GM06990 (cell line): ENCODE measurements at regions not wholly inside any gene's neighbourhood (a gene's known extent, or its start where the extent isn't known, plus 50 kb on each side); places are given as distances from the start of the nearest gene placed in this dataset.
"Not testable (repeated sequence)": the region's sequence is repeated elsewhere in the genome, so short reads cannot be mapped to it uniquely, and the experiment has no call there.

Experiments
- DNase-seq: peaks from one replicate; pipeline ENCODE4 v3.0.0-alpha.2; 2011; ENCODE audit not compliant: insufficient read length; ENCODE audit errors: extremely low read depth
- H3K27me3 ChIP-seq: replicated peaks from 2 replicates; pipeline ENCODE4 v1.6.0; 2011; ENCODE audit warnings: low read length; ENCODE audit not compliant: control insufficient read depth, insufficient read depth
- H3K36me3 ChIP-seq: 2 replicates; pipeline ENCODE4 v1.5.1; 2011; ENCODE audit warnings: low read length; ENCODE audit not compliant: control insufficient read depth, insufficient read depth
- H3K4me3 ChIP-seq: replicated peaks from 2 replicates; pipeline ENCODE4 v1.5.1; 2011; ENCODE audit warnings: low read depth, mild to moderate bottlenecking, control low read depth, low read length
- TF ChIP-seq, protein P1 (sequence below): IDR thresholded peaks from 2 replicates; pipeline ENCODE4 v1.5.1; 2011; ENCODE audit warnings: low read length, control low read depth, mild to moderate bottlenecking, inconsistent platforms; ENCODE audit not compliant: insufficient read depth, poor library complexity, severe bottlenecking

DNA sequence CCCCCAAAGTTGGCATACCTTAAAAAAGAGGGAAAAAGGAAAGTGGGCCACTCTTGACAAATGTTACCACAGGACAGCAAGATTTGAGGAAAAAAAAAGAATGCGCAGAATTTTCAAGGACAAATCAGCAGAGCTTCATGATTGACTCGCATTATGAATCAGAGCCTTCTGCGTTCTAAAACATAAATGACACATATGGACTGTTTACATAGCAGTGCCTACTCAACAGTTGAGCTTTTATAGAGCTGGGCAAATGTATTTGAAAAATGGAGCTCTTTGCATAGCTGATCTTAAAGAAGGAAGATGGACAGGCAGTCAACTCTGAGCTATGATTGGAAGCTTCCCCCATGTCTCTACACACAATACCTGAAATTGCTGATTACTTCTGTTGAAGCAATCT is 213.2 kb upstream of the NT5E start:
- H3K4me3 ChIP-seq = no peak overlapping the region
- no peaks in the 10 kb centered on the region for H3K27me3 ChIP-seq
- DNase-seq = no peak
- TF ChIP-seq, protein P1, sequence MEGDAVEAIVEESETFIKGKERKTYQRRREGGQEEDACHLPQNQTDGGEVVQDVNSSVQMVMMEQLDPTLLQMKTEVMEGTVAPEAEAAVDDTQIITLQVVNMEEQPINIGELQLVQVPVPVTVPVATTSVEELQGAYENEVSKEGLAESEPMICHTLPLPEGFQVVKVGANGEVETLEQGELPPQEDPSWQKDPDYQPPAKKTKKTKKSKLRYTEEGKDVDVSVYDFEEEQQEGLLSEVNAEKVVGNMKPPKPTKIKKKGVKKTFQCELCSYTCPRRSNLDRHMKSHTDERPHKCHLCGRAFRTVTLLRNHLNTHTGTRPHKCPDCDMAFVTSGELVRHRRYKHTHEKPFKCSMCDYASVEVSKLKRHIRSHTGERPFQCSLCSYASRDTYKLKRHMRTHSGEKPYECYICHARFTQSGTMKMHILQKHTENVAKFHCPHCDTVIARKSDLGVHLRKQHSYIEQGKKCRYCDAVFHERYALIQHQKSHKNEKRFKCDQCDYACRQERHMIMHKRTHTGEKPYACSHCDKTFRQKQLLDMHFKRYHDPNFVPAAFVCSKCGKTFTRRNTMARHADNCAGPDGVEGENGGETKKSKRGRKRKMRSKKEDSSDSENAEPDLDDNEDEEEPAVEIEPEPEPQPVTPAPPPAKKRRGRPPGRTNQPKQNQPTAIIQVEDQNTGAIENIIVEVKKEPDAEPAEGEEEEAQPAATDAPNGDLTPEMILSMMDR = no peak
- no peaks in the 10 kb centered on the region for H3K36me3 ChIP-seq

DNA sequence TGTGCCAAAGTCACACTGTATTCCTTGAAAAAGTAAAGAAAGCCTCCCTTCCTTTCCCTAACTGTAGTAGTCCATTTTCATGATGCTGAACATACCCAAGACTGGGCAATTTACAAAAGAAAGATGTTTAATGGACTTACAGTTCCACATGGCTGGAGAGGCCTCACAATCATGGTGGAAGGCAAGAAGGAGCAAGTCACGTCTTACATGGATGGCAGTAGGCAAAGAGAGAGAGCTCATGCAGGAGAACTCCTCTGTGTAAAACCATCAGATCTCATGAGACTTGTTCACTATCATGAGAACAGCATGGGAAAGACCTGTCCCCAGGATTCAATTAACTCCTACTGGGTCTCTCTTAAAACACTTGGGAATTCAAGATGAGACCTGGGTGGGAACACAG is 222.5 kb upstream of the NT5E start:
- not testable (repeated sequence) for H3K36me3 ChIP-seq, H3K4me3 ChIP-seq, H3K27me3 ChIP-seq, DNase-seq

DNA sequence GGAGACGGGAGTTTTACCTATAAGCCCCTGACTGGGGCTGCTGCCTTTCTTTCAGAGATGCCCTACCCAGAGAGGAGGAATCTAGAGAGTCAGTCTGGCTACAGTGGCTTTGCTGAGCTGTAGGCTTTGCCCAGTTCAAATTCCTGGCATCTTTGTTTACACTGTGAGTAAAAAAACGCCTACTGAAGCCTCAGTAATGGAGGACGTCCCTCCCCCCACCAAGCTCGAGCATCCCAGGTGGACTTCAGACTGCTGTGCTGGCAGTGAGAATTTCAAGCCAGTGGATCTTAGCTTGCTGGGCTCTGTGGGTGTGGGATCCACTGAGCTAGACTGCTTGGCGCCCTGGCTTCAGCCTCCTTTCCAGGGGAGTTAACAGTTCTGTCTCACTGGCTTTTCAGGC is 237.1 kb upstream of the NT5E start:
- not testable (repeated sequence) for H3K27me3 ChIP-seq, H3K36me3 ChIP-seq, DNase-seq, H3K4me3 ChIP-seq

DNA sequence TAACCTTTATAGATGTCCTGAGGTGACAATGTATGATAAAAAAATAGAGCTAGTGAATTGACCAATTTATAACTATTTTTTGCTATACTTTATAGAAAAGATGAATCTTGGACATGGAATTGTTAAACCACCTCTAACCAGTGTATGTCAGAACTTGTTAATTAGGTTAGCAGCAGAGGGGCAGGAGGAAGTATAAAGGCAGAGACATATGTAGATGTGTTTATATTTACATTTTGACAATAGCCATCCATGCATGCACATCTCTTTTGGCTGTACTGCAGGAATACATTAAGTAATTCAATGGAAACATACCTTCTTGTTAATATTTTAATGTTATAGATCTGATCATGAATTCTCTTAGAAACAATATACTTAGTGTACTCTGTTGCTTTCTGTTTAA is 254.6 kb upstream of the NT5E start:
- TF ChIP-seq, protein P1 = no peak
- H3K27me3 ChIP-seq = no peaks in the 10 kb centered on the region
- DNase-seq = no peak

DNA sequence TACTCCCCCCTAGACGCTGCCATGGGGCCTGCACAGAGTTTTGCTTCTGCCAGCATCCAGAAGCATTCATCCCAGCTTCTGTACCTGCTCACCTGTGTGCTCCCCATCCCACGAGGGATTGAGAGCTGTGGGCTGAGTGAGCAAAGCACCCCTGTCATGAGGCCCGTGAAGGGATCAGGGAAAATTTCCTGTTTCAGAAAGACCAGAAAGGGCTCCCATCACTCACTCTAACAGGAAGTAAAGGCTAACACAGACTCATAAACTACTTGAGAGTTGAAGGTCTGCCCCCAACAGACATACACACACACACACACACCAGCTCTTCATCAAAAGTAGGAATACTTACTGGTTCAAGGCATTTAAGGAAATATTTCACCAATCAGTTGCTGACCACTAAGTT is 256.5 kb upstream of the NT5E start:
- H3K36me3 ChIP-seq = no peaks in the 10 kb centered on the region
- H3K27me3 ChIP-seq = no peaks in the 10 kb centered on the region
- no peak for DNase-seq
- H3K4me3 ChIP-seq = no peak overlapping the region
- TF ChIP-seq, protein P1 = no peak

More for the DNA sequence above, 254.6 kb upstream of the NT5E start:
- Histone ChIP-seq H3K36me3 (no peaks in the 10 kb centered on the region), H3K4me3 (no peak overlapping the region)

DNA sequence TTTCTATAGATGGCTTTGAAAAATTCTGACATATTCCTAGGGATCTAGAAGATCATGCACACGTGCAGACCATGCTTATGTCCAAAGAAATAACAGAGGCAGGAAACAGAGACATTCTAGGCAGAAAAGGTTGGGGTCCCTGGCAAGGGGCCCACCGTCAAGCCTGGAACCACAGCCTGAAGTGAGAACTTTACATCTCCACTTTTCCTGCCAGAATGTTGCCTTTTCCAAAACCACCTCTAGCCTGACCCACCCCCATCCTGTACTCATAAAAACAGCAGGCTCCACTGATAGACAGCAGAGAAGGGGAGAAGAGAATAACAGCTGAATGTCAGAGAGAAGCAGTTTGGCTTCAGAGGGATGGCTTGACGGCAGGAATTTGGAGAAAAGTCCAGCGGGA is 257.3 kb upstream of the NT5E start:
- DNase-seq = no peak
- Histone ChIP-seq H3K27me3 (no peaks in the 10 kb centered on the region), H3K36me3 (no peaks in the 10 kb centered on the region), H3K4me3 (no peak overlapping the region)
- TF ChIP-seq, protein P1 = no peak

DNA sequence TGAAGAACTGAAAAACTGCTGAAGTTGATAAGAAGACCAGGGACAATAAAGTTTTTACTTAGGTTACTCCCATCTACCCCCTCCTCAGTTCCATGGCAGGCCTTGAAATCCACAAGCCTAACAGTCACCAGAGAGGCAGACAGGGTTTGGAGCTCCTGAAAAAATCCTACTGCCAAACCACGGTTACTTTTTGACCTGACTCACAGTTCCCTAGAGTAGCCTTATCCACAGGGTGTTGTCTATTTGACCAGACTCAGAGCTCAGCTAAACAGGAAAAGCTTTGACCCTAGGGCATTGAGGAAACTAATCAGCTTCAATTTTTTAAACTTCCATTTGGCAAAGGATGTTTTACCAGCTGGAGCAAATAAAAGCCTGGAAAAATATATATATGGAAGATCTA is 257.7 kb upstream of the NT5E start:
- DNase-seq = no peak
- no peaks in the 10 kb centered on the region for H3K27me3 ChIP-seq
- H3K4me3 ChIP-seq = no peak overlapping the region
- TF ChIP-seq, protein P1 = no peak
- no peaks in the 10 kb centered on the region for H3K36me3 ChIP-seq
